DMS79 treated with DMSO at 0.1 percent for 48 hours (cell line): ENCODE measurements at regions not wholly inside any gene's neighbourhood (a gene's known extent, or its start where the extent isn't known, plus 50 kb on each side); places are given as distances from the start of the nearest gene placed in this dataset.

Source experiments
- DNase-seq: peaks from one replicate; lab custom pipeline; 2025; lab: John Stamatoyannopoulos, UW

DNA sequence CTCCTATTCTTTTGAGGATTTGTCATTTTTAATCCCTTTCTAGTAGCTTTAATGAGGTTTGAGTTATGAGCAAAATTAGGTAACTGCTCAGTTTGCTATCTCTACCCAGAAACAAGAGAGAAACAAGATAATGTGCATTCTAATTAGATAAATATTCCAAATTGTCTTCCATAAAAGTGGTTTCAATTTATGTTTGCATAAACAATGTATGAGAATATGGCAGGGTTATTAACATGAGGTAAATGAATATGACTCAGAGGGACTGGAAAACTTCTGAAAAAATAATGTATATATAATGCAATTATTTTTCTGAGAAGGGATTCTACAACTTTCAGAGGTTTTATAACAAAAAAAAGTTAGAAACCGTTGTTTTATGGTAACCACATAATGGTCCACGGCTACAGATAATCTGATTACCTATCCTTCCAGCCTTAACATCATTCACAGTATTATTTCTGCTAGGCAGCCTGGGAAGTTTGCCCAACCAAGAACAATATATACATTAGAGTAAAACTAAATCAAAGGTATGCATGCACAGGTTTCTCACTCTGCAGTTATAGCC, 101.2 kb downstream of the CRPPA start:
- DNase-seq, result no peak

- DNase-seq, result no peak
Measured at GRCh38 chr7:16318989-16319915, 102.1 kb downstream of the CRPPA start.

- DNase-seq, result no peak
Measured at GRCh38 chr7:16318463-16318862, 102.9 kb downstream of the CRPPA start.

DNA sequence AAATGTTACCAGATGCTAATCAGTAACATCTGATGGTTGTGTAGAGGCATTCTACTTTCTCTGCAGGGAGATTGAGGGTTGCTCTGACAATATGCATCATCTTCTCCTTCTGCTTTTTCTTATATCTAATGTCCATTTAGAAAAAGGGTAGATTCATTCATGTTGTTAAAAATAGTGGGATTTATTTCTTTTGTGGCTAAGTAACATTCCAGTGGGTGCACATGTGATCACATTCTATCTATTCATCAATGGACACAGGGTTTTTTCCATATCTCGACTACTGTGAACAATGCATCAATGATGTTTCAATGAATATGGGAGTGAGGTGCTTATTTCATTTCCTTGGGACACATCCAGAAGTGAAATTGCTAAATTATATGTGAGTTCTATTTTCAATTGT, 103.9 kb downstream of the CRPPA start:
- DNase-seq, result no peak

GRCh38 chr7:16315280-16315679, 106.1 kb downstream of the CRPPA start:
- DNase-seq, result no peak

GRCh38 chr7:16309129-16309528, 112.2 kb downstream of the CRPPA start:
- no peak for DNase-seq

DNA sequence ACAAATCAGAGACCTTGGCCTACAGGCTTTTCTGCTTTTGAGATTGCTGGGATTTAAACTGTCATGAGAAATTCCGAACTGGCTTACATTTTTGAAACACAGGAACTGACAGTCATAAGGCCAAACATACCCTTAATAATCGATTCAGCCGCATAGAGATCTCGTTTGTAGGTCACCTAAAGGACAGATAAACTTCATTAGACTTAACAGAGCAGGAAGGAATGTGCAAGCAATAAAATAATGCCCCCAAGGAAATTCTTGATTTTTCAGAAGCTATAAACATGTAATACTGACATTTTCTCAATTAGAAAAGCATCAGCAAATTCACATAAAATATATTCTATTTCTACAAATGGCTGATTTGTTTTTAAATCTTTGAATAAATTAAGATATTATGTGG, 120.0 kb downstream of the CRPPA start:
- DNase-seq, result no peak

DNA sequence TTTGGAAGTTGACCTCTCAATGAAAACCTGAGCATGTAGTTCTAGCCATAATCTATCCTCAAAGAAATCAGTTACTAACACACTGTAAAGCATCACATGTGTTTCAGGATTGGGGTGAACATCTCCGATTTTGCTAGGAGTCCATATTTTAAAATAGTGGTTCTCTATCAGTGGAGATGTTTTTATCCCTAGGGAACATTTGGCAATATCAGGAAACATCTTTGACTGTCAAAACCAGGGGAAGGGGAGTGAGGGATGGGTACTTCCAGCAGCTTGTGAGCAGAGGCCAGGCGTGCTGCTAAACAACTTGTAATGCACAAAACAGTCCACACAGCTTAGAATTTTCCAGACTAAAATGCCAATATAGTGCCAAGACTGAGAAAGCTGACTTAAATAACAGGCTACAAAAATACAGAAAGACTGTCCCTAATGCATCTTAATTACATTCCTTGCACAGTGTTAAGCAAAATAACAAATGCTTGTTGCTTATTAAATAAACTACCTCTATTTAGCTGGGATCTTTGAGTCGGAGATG, 120.9 kb downstream of the CRPPA start:
- DNase-seq, result no peak

DNA sequence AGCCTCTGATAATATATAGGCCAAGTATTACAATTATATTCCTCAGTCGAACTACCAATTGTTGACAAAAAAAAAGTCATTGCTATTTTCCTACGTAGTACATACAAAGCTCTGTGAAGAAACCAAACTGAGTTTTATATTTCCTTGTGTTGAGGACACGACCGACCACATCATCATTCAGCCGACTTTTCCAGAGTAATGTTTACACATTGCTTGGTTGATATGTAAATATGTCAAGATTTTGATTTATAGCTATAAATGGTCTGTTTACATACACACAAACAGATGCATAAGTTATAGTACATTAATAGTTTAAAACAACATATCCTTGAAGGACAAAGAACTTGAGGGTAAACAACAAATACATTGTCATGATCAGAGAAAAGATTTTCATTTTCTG, 121.5 kb downstream of the CRPPA start:
- DNase-seq, result no peak

- DNase-seq, result no peak
Measured at GRCh38 chr7:16298221-16298620, 123.1 kb downstream of the CRPPA start.

DNA sequence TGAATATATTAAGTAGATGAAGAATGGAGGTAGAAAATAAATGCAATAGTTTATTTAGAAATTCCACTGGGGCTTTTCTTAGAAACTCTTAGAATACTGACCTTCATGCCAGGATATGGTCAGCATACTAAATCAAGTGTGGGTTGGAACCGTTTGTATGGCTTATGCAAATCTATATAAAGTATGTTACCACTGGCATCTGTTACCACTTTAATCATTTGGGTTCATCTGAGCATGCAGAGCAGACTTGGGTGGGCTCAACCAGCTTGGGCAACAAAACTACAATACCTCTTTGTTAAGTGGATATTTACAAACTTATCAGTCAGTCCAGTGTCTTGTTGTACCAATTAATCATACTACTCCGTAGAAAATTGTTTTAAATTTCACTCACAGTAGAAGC, 125.8 kb downstream of the CRPPA start:
- no peak for DNase-seq

- no peak for DNase-seq
Measured at GRCh38 chr7:16293669-16294425, 127.5 kb downstream of the CRPPA start.

GRCh38 chr7:16284581-16284980, 136.8 kb downstream of the CRPPA start:
- DNase-seq, result no peak

GRCh38 chr7:16278167-16278787, 143.1 kb downstream of the CRPPA start:
- DNase-seq, result no peak

GRCh38 chr7:16271990-16272665, 149.2 kb downstream of the CRPPA start:
- no peak for DNase-seq

GRCh38 chr7:16271355-16271915, 149.9 kb downstream of the CRPPA start:
- no peak for DNase-seq

GRCh38 chr7:16270844-16271243, 150.5 kb downstream of the CRPPA start:
- no peak for DNase-seq

- no peak for DNase-seq
Measured at GRCh38 chr7:16268821-16269768, 152.2 kb downstream of the CRPPA start.

DNA sequence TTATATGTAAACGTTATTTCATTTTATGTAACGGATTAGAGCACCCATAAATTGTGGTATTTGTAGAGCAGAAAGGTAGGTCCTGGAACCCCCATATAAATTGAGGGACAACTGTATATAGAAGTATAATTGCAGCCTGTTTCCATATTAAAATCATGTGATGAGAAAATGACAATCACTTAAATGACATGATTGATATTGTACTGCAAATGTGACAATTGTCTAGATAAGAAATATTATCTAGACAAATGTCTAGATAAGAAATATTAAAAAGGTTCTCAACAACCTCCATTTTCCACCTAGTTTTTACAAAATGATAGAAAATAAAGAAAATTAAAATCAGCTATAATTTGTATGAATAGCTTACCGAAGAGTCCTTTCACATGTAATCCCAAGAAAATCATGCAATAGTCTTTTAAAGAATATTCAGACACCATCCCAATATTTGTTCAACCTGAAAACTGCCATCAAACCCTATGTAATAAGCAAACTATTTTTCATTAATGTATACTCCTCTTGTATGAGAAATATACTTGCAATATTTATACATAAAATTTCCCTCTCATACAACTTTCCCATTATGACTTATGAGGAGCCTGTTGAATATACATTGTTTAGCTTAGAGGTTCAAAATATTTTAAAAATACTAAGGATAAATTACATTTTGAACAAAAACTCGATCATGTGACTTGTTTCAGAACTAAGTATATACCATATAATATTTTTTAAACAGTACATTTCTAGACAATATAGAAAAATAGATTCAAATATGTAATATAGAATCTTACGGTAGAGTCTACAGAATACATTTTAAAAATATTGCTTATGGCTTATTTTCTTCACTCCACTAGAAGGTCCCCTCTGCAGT, 153.2 kb downstream of the CRPPA start:
- no peak for DNase-seq
